GM21367 (cell line): ENCODE measurements at regions not wholly inside any gene's neighbourhood (a gene's known extent, or its start where the extent isn't known, plus 50 kb on each side); places are given as distances from the start of the nearest gene placed in this dataset.

Source experiments
- ATAC-seq: cut with Tn5 transposase; IDR thresholded peaks from one replicate; pipeline ENCODE4 v1.9.1; 2021; ENCODE audit not compliant: unreplicated experiment

GRCh38 chr6:15882345-15882744, 219.5 kb upstream of the DTNBP1 start:
- ATAC-seq: no peak

- ATAC-seq: no peak
These were observed 218.3 kb upstream of the DTNBP1 start for GRCh38 chr6:15881150-15881549.

GRCh38 chr6:15880262-15880973, 217.6 kb upstream of the DTNBP1 start:
- peak; percentile 25 for ATAC-seq

GRCh38 chr6:15879371-15880261, 216.8 kb upstream of the DTNBP1 start:
- ATAC-seq: peak; percentile 70

- no peak for ATAC-seq
These were observed 214.4 kb upstream of the DTNBP1 start for GRCh38 chr6:15877231-15877630.

- ATAC-seq: peak; percentile 34
These were observed 213.6 kb upstream of the DTNBP1 start for GRCh38 chr6:15876406-15876805.

GRCh38 chr6:15875797-15876196, 213.0 kb upstream of the DTNBP1 start:
- no peak for ATAC-seq

- ATAC-seq: no peak
These were observed 212.0 kb upstream of the DTNBP1 start for GRCh38 chr6:15874821-15875220.

GRCh38 chr6:15874326-15874725, 211.5 kb upstream of the DTNBP1 start:
- ATAC-seq: no peak

- no peak for ATAC-seq
These were observed 209.6 kb upstream of the DTNBP1 start for GRCh38 chr6:15872241-15873103.

GRCh38 chr6:15871276-15871675, 208.4 kb upstream of the DTNBP1 start:
- ATAC-seq: no peak

- no peak for ATAC-seq
These were observed 207.7 kb upstream of the DTNBP1 start for GRCh38 chr6:15870333-15871043.

GRCh38 chr6:15864708-15865062, 201.9 kb upstream of the DTNBP1 start:
- no peak for ATAC-seq

GRCh38 chr6:15864038-15864707, 201.3 kb upstream of the DTNBP1 start:
- ATAC-seq: no peak

- ATAC-seq: no peak
These were observed 200.0 kb upstream of the DTNBP1 start for GRCh38 chr6:15862810-15863209.

GRCh38 chr6:15861486-15861885, 198.7 kb upstream of the DTNBP1 start:
- no peak for ATAC-seq

GRCh38 chr6:15854826-15855710, 192.2 kb upstream of the DTNBP1 start:
- ATAC-seq: no peak

GRCh38 chr6:15854378-15854777, 191.6 kb upstream of the DTNBP1 start:
- no peak for ATAC-seq

GRCh38 chr6:15853259-15853658, 190.4 kb upstream of the DTNBP1 start:
- ATAC-seq: no peak
